Osteocyte (in vitro differentiated cells): ENCODE measurements at regions not wholly inside any gene's neighbourhood (a gene's known extent, or its start where the extent isn't known, plus 50 kb on each side); places are given as distances from the start of the nearest gene placed in this dataset.

Experiments
- DNase-seq: peaks from one replicate; pipeline ENCODE4 v3.0.0; 2021; ENCODE audit warnings: mixed read lengths; ENCODE audit not compliant: unreplicated experiment; ENCODE audit errors: extremely low spot score
- H3K27ac Mint-ChIP-seq: one replicate; pipeline ENCODE4 v1.8.0; 2021; ENCODE audit warnings: mild to moderate bottlenecking, mixed read lengths; ENCODE audit not compliant: unreplicated experiment
- H3K27me3 Mint-ChIP-seq: one replicate; pipeline ENCODE4 v1.8.0; 2021; ENCODE audit warnings: mixed read lengths; ENCODE audit not compliant: unreplicated experiment
- H3K36me3 Mint-ChIP-seq: one replicate; pipeline ENCODE4 v1.8.0; 2021; ENCODE audit warnings: mixed read lengths; ENCODE audit not compliant: unreplicated experiment
- H3K4me1 Mint-ChIP-seq: one replicate; pipeline ENCODE4 v1.8.0; 2021; ENCODE audit warnings: mixed read lengths; ENCODE audit not compliant: unreplicated experiment
- H3K4me3 Mint-ChIP-seq: one replicate; pipeline ENCODE4 v1.8.0; 2021; ENCODE audit warnings: mild to moderate bottlenecking, moderate library complexity, mixed read lengths; ENCODE audit not compliant: unreplicated experiment
- H3K9me3 Mint-ChIP-seq: one replicate; pipeline ENCODE4 v1.8.0; 2021; ENCODE audit warnings: mixed read lengths; ENCODE audit not compliant: unreplicated experiment
- TF ChIP-seq, protein P1 (sequence below): fragments of 200-600 bp; sonication (generic); IDR thresholded peaks from 2 replicates; pipeline ENCODE4 v1.5.0; 2021; ENCODE audit warnings: antibody characterized with exemption, mild to moderate bottlenecking, moderate library complexity

- Mint-ChIP-seq H3K36me3 (no peaks in the 10 kb centered on the region), H3K27ac (no peak overlapping the region), H3K27me3 (peaks cover 6% of the 10 kb centered on the region), H3K4me1 (no peaks in the 10 kb centered on the region), H3K9me3 (peaks cover 3% of the 10 kb centered on the region), H3K4me3 (no peak overlapping the region)
- DNase-seq = no peak
- TF ChIP-seq, protein P1, sequence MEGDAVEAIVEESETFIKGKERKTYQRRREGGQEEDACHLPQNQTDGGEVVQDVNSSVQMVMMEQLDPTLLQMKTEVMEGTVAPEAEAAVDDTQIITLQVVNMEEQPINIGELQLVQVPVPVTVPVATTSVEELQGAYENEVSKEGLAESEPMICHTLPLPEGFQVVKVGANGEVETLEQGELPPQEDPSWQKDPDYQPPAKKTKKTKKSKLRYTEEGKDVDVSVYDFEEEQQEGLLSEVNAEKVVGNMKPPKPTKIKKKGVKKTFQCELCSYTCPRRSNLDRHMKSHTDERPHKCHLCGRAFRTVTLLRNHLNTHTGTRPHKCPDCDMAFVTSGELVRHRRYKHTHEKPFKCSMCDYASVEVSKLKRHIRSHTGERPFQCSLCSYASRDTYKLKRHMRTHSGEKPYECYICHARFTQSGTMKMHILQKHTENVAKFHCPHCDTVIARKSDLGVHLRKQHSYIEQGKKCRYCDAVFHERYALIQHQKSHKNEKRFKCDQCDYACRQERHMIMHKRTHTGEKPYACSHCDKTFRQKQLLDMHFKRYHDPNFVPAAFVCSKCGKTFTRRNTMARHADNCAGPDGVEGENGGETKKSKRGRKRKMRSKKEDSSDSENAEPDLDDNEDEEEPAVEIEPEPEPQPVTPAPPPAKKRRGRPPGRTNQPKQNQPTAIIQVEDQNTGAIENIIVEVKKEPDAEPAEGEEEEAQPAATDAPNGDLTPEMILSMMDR = no peak
These were observed 73.4 kb upstream of the CLEC14A start for GRCh38 chr14:38329246-38329645.

DNA sequence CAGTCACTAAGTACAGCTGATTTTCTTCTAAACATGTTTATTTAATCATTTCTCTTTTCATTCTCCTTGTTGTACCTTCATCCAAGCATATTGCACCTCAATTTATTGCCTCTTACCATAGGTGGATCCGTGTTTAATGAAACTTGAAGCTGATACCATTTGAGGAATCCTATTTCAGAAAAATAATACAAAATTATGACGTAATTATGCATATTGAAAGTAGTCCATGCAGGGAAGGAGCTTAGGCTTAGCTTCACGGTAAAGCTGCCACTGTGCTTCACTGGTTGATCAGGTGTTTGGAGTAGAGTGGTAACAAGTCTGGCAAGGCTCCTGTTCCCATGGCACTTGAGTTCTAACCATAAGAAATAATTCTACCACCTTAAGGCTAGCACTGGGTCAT lies 61.0 kb upstream of the CLEC14A start:
- Mint-ChIP-seq H3K9me3 (no peaks in the 10 kb centered on the region), H3K27ac (no peak overlapping the region), H3K4me3 (no peak overlapping the region), H3K27me3 (peaks cover 3% of the 10 kb centered on the region), H3K4me1 (no peaks in the 10 kb centered on the region), H3K36me3 (no peaks in the 10 kb centered on the region)
- TF ChIP-seq, protein P1 = no peak
- DNase-seq = no peak

DNA sequence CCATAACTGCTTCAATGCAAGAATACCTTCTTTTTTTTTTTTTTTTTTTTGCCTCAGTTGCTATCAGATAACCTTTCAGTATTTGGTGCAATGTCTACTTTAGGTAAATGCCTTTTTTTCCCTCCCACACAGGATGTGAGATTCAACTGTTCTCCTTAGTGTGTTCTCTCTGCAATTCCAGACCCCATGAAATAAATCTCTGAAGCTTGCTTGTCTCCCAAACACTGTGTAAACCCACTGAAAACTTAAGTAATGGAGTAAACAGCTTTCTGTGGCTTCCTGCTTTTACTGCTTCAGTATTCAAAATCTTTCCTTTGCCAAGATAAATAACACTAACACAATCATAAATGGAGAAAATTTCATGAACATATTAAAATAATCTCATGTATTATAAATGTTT lies 55.8 kb upstream of the CLEC14A start:
- no peaks in the 10 kb centered on the region for H3K4me1 Mint-ChIP-seq
- H3K9me3 Mint-ChIP-seq = no peaks in the 10 kb centered on the region
- no peaks in the 10 kb centered on the region for H3K36me3 Mint-ChIP-seq
- peaks cover 3% of the 10 kb centered on the region for H3K27me3 Mint-ChIP-seq
- TF ChIP-seq, protein P1 = no peak
- no peak for DNase-seq
- no peak overlapping the region for H3K4me3 Mint-ChIP-seq
- H3K27ac Mint-ChIP-seq = no peak overlapping the region

GRCh38 chr14:38310420-38310995 lies 54.6 kb upstream of the CLEC14A start:
- no peak overlapping the region for H3K4me3 Mint-ChIP-seq
- H3K27me3 Mint-ChIP-seq = peaks cover 3% of the 10 kb centered on the region
- TF ChIP-seq, protein P1 = no peak
- H3K27ac Mint-ChIP-seq = no peak overlapping the region
- H3K9me3 Mint-ChIP-seq = peaks cover 6% of the 10 kb centered on the region
- H3K4me1 Mint-ChIP-seq = no peaks in the 10 kb centered on the region
- DNase-seq = no peak
- H3K36me3 Mint-ChIP-seq = no peaks in the 10 kb centered on the region

DNA sequence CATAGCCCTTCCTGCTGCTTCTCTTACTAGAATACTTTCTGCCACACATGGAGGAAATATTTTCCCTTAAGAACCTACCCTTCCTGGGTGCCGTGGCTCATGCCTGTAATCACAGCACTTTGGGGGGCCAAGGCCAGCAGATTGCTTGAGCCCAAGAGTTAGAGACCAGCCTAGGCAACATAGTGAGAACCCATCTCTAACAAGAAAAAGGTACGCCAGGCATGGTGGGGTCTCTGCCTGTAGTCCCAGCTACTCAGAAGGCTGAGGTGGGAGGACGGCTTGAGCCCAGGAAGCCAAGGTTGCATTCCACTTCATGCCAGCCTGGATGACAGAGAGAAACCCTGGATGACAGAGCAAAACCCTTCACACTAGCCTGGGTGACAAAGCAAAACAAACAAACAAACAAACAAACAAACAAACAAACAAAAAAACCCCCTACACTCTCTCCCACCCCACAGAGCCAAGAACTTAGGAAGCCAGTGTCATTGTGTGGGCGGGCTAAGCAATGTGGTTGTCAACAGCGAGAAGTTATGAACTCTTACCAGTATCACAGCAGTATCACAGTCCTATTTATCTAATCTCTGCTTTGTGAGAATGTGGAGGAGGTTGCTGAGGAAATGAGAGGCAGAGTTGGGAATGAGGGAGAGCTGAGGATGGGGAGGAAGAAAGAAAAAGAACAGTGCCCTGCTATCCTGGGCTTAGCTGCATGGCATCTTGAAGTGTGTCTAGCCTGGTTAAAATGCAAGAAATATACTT lies 53.8 kb upstream of the CLEC14A start:
- Mint-ChIP-seq H3K36me3 (no peaks in the 10 kb centered on the region), H3K4me1 (no peaks in the 10 kb centered on the region), H3K27me3 (peaks cover 3% of the 10 kb centered on the region), H3K4me3 (no peak overlapping the region), H3K27ac (no peak overlapping the region), H3K9me3 (peaks cover 13% of the 10 kb centered on the region)
- TF ChIP-seq, protein P1 = no peak
- DNase-seq = no peak
